GM23338 (cell line): ENCODE measurements at regions not wholly inside any gene's neighbourhood (a gene's known extent, or its start where the extent isn't known, plus 50 kb on each side); places are given as distances from the start of the nearest gene placed in this dataset.

Experiments
- ATAC-seq: fragments of 200-7000 bp; cut with Tn5 transposase; 3 replicates; pipeline ENCODE4 v1.9.1; 2020
- DNase-seq: peaks from one replicate; pipeline ENCODE4 v3.0.0-alpha.2; 2015; ENCODE audit warnings: low spot score
- H2AFZ ChIP-seq: fragments of 200-600 bp; sonication (generic); 2 replicates; pipeline ENCODE4 v1.8.0; 2016; ENCODE audit warnings: antibody characterized with exemption, mild to moderate bottlenecking, moderate library complexity
- H3F3A ChIP-seq: fragments of 200-600 bp; sonication (generic); replicated peaks from 2 replicates; pipeline ENCODE4 v1.8.0; 2017; ENCODE audit warnings: antibody characterized with exemption, mixed run types, low read depth
- H3K27ac ChIP-seq: fragments of 200-600 bp; sonication (generic); 2 replicates; pipeline ENCODE4 v1.6.1; 2016; ENCODE audit warnings: low read depth
- H3K27me3 ChIP-seq: fragments of 200-600 bp; sonication (generic); 2 replicates; pipeline ENCODE4 v1.8.0; 2016; ENCODE audit warnings: mild to moderate bottlenecking, mixed run types, moderate library complexity; ENCODE audit not compliant: insufficient read depth
- H3K36me3 ChIP-seq: fragments of 200-600 bp; sonication (generic); 2 replicates; pipeline ENCODE4 v1.8.0; 2016; ENCODE audit warnings: mild to moderate bottlenecking; ENCODE audit not compliant: insufficient read depth
- H3K4me1 ChIP-seq: fragments of 200-600 bp; sonication (generic); 2 replicates; pipeline ENCODE4 v1.8.0; 2016; ENCODE audit warnings: mild to moderate bottlenecking, moderate library complexity; ENCODE audit not compliant: insufficient read depth
- H3K4me2 ChIP-seq: fragments of 200-600 bp; sonication (generic); 2 replicates; pipeline ENCODE4 v1.7.1; 2017; ENCODE audit warnings: mixed run types
- H3K4me3 ChIP-seq: fragments of 200-600 bp; sonication (generic); 2 replicates; pipeline ENCODE4 v1.6.1; 2016; ENCODE audit warnings: mixed run types
- H3K79me2 ChIP-seq: fragments of 200-600 bp; sonication (generic); replicated peaks from 2 replicates; pipeline ENCODE4 v1.8.0; 2017; ENCODE audit warnings: mild to moderate bottlenecking; ENCODE audit not compliant: insufficient read depth
- H3K9me2 ChIP-seq: fragments of 200-600 bp; sonication (generic); 2 replicates; pipeline ENCODE4 v1.8.0; 2017; ENCODE audit not compliant: insufficient read depth
- H4K20me1 ChIP-seq: fragments of 200-600 bp; sonication (generic); replicated peaks from 2 replicates; pipeline ENCODE4 v1.8.0; 2017; ENCODE audit warnings: mild to moderate bottlenecking; ENCODE audit not compliant: insufficient read depth
- H3K27ac Mint-ChIP-seq: 2 replicates; pipeline ENCODE4 v1.8.0; 2020; ENCODE audit warnings: inconsistent platforms, mild to moderate bottlenecking, moderate library complexity, mixed read lengths
- H3K27me3 Mint-ChIP-seq: 3 replicates; pipeline ENCODE4 v1.8.0; 2022; ENCODE audit warnings: low read depth, mild to moderate bottlenecking, moderate library complexity, mixed read lengths, inconsistent platforms; ENCODE audit not compliant: insufficient read depth, poor library complexity
- H3K36me3 Mint-ChIP-seq: 3 replicates; pipeline ENCODE4 v1.8.0; 2021; ENCODE audit warnings: low read depth, mild to moderate bottlenecking, inconsistent platforms, moderate library complexity, mixed read lengths
- H3K4me1 Mint-ChIP-seq: 3 replicates; pipeline ENCODE4 v1.8.0; 2020; ENCODE audit warnings: mild to moderate bottlenecking, inconsistent platforms, mixed read lengths
- H3K4me3 Mint-ChIP-seq: 3 replicates; pipeline ENCODE4 v1.8.0; 2021; ENCODE audit warnings: moderate library complexity, mild to moderate bottlenecking, inconsistent platforms, mixed read lengths
- H3K9me3 Mint-ChIP-seq: 3 replicates; pipeline ENCODE4 v1.8.0; 2020; ENCODE audit warnings: moderate library complexity, mild to moderate bottlenecking, inconsistent platforms, mixed read lengths
- CREB1 ChIP-seq: fragments of 250-450 bp; sonication (Bioruptor Pico); IDR thresholded peaks from 2 replicates; pipeline ENCODE4 v1.5.0; 2020; ENCODE audit warnings: low read depth, mild to moderate bottlenecking, moderate library complexity
- EZH2 ChIP-seq: fragments of 200-600 bp; sonication (generic); IDR thresholded peaks from one replicate; pipeline ENCODE4 v1.8.0; 2017; ENCODE audit warnings: antibody characterized with exemption, mild to moderate bottlenecking, low read depth; ENCODE audit not compliant: unreplicated experiment
- EZH2phosphoT487 ChIP-seq: fragments of 200-600 bp; sonication (generic); IDR thresholded peaks from one replicate; pipeline ENCODE4 v1.8.1; 2018; ENCODE audit warnings: antibody characterized with exemption; ENCODE audit not compliant: unreplicated experiment
- JUNB ChIP-seq: IDR thresholded peaks from one replicate; pipeline ENCODE4 v1.6.1; 2016; ENCODE audit warnings: antibody characterized with exemption; ENCODE audit not compliant: unreplicated experiment
- NANOG ChIP-seq: IDR thresholded peaks from 2 replicates; pipeline ENCODE4 v1.6.1; 2016; ENCODE audit warnings: antibody characterized with exemption, borderline replicate concordance
- POLR2AphosphoS5 ChIP-seq: IDR thresholded peaks from 2 replicates; pipeline ENCODE4 v1.6.1; 2016; ENCODE audit warnings: antibody characterized with exemption, low read depth
- STAT1 ChIP-seq: IDR thresholded peaks from one replicate; pipeline ENCODE4 v1.6.1; 2016; ENCODE audit warnings: antibody characterized with exemption; ENCODE audit not compliant: unreplicated experiment
- ZNF114 ChIP-seq: fragments of 250-450 bp; sonication (Bioruptor Pico); IDR thresholded peaks from 2 replicates; pipeline ENCODE4 v1.5.0; 2020; ENCODE audit warnings: mild to moderate bottlenecking, moderate library complexity
- ZNF331 ChIP-seq: fragments of 250-450 bp; sonication (Bioruptor Pico); IDR thresholded peaks from 2 replicates; pipeline ENCODE4 v1.5.0; 2020; ENCODE audit warnings: low read depth, mild to moderate bottlenecking, moderate library complexity
- TF ChIP-seq, protein P1 (sequence below), 2 experiments: fragments of 200-600 bp in 1 of 2; sonication (generic) in 1 of 2; conservative IDR thresholded peaks; 2 replicates each; pipeline versions ENCODE4 v1.5.1 to v1.6.1; 2016 to 2017; ENCODE audit warnings: antibody characterized with exemption in 2 of 2, low read depth in 2 of 2, mild to moderate bottlenecking in 2 of 2, moderate library complexity in 1 of 2
- TF ChIP-seq, protein P2 (sequence below): fragments of 250-450 bp; sonication (Bioruptor Pico); IDR thresholded peaks from 2 replicates; pipeline ENCODE4 v1.5.0; 2020; ENCODE audit warnings: mild to moderate bottlenecking, moderate library complexity
- TF ChIP-seq, protein P3 (sequence below): IDR thresholded peaks from one replicate; pipeline ENCODE4 v1.6.1; 2018; ENCODE audit warnings: antibody characterized with exemption; ENCODE audit not compliant: unreplicated experiment
- TF ChIP-seq, protein P4 (sequence below): IDR thresholded peaks from 2 replicates; pipeline ENCODE4 v1.6.1; 2016; ENCODE audit warnings: antibody characterized with exemption

DNA sequence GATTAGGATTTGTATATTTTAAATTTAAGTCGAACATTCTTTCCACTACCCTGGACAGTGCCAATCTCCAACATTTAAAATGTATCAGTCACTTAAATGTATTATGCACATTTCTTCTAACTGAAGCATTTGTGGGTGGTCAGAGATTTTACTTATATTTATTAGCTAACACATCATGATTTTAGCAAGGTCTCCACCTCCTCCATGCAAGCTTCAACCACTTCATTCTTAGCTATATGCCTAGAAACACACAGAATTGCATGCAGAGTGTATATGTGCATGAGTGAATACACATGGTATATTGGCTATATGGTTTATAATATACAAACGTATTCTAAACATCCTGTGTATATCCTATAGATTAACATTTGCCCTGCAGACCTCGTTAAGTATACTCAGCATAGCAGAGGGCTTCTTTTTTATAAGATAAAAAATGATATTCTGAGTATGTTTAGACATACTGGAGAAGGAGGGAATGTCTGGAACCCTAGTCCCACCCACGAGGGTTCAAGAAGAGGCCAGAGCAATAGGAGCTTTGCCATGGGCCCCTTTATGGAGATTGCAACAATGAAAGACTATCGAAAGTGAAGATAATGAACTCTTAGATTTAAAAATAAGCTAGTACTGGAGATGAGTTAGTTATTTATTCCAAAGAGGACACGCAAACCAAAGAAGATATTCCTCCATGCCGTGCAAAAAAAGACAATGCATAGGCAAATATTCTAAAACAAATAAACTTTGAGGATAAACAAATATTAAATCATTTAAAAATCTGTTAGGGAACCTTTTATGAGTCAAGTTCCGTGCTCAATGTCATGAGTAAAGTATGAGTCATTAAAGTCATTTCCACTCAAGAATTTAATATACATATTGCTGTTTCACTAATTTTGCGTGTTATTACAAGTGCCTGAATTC, 480.4 kb downstream of the SIPA1L2 start:
- H3K27ac Mint-ChIP-seq, result no peak overlapping the region

More for the DNA sequence above, 480.4 kb downstream of the SIPA1L2 start:
- Mint-ChIP-seq H3K9me3 (no peaks in the 10 kb centered on the region), H3K4me3 (no peak overlapping the region), H3K36me3 (peaks cover 18% of the 10 kb centered on the region), H3K4me1 (peaks cover 13% of the 10 kb centered on the region), H3K27me3 (peaks cover 5% of the 10 kb centered on the region)
- H3K4me3 ChIP-seq, result no peak overlapping the region
- H3K27ac ChIP-seq, result no peak overlapping the region
- H3K9me2 ChIP-seq, result no peaks in the 10 kb centered on the region
- H3K79me2 ChIP-seq, result no peaks in the 10 kb centered on the region
- peaks cover 10% of the 10 kb centered on the region for H4K20me1 ChIP-seq
- H3K4me1 ChIP-seq, result no peaks in the 10 kb centered on the region
- no peak overlapping the region for H3K4me2 ChIP-seq
- no peaks in the 10 kb centered on the region for H3K27me3 ChIP-seq
- H2AFZ ChIP-seq, result no peak overlapping the region
- H3F3A ChIP-seq, result no peaks in the 10 kb centered on the region
- H3K36me3 ChIP-seq, result no peaks in the 10 kb centered on the region; the same call in 1 of the 2 replicates
- DNase-seq (no peak), ATAC-seq (no peak)
- TF ChIP-seq ZNF114 (CRISPR knock-in tag) (no peak), NANOG (no peak), POLR2AphosphoS5 (no peak), STAT1 (no peak), EZH2phosphoT487 (no peak), ZNF331 (CRISPR knock-in tag) (no peak), JUNB (no peak), EZH2 (no peak), CREB1 (no peak)
- TF ChIP-seq, protein P1, sequence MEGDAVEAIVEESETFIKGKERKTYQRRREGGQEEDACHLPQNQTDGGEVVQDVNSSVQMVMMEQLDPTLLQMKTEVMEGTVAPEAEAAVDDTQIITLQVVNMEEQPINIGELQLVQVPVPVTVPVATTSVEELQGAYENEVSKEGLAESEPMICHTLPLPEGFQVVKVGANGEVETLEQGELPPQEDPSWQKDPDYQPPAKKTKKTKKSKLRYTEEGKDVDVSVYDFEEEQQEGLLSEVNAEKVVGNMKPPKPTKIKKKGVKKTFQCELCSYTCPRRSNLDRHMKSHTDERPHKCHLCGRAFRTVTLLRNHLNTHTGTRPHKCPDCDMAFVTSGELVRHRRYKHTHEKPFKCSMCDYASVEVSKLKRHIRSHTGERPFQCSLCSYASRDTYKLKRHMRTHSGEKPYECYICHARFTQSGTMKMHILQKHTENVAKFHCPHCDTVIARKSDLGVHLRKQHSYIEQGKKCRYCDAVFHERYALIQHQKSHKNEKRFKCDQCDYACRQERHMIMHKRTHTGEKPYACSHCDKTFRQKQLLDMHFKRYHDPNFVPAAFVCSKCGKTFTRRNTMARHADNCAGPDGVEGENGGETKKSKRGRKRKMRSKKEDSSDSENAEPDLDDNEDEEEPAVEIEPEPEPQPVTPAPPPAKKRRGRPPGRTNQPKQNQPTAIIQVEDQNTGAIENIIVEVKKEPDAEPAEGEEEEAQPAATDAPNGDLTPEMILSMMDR (conservative IDR thresholded peaks at IDR 0.05; ENCODE audit: low read depth in 2 of 2), result no peak
- TF ChIP-seq, protein P2, sequence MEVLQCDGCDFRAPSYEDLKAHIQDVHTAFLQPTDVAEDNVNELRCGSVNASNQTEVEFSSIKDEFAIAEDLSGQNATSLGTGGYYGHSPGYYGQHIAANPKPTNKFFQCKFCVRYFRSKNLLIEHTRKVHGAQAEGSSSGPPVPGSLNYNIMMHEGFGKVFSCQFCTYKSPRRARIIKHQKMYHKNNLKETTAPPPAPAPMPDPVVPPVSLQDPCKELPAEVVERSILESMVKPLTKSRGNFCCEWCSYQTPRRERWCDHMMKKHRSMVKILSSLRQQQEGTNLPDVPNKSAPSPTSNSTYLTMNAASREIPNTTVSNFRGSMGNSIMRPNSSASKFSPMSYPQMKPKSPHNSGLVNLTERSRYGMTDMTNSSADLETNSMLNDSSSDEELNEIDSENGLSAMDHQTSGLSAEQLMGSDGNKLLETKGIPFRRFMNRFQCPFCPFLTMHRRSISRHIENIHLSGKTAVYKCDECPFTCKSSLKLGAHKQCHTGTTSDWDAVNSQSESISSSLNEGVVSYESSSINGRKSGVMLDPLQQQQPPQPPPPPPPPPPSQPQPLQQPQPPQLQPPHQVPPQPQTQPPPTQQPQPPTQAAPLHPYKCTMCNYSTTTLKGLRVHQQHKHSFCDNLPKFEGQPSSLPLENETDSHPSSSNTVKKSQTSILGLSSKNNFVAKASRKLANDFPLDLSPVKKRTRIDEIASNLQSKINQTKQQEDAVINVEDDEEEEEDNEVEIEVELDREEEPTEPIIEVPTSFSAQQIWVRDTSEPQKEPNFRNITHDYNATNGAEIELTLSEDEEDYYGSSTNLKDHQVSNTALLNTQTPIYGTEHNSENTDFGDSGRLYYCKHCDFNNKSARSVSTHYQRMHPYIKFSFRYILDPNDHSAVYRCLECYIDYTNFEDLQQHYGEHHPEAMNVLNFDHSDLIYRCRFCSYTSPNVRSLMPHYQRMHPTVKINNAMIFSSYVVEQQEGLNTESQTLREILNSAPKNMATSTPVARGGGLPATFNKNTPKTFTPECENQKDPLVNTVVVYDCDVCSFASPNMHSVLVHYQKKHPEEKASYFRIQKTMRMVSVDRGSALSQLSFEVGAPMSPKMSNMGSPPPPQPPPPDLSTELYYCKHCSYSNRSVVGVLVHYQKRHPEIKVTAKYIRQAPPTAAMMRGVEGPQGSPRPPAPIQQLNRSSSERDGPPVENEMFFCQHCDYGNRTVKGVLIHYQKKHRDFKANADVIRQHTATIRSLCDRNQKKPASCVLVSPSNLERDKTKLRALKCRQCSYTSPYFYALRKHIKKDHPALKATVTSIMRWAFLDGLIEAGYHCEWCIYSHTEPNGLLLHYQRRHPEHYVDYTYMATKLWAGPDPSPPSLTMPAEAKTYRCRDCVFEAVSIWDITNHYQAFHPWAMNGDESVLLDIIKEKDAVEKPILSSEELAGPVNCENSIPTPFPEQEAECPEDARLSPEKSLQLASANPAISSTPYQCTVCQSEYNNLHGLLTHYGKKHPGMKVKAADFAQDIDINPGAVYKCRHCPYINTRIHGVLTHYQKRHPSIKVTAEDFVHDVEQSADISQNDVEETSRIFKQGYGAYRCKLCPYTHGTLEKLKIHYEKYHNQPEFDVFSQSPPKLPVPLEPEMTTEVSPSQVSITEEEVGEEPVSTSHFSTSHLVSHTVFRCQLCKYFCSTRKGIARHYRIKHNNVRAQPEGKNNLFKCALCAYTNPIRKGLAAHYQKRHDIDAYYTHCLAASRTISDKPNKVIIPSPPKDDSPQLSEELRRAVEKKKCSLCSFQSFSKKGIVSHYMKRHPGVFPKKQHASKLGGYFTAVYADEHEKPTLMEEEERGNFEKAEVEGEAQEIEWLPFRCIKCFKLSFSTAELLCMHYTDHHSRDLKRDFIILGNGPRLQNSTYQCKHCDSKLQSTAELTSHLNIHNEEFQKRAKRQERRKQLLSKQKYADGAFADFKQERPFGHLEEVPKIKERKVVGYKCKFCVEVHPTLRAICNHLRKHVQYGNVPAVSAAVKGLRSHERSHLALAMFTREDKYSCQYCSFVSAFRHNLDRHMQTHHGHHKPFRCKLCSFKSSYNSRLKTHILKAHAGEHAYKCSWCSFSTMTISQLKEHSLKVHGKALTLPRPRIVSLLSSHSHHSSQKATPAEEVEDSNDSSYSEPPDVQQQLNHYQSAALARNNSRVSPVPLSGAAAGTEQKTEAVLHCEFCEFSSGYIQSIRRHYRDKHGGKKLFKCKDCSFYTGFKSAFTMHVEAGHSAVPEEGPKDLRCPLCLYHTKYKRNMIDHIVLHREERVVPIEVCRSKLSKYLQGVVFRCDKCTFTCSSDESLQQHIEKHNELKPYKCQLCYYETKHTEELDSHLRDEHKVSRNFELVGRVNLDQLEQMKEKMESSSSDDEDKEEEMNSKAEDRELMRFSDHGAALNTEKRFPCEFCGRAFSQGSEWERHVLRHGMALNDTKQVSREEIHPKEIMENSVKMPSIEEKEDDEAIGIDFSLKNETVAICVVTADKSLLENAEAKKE (CRISPR knock-in tag), result no peak
- TF ChIP-seq, protein P3, sequence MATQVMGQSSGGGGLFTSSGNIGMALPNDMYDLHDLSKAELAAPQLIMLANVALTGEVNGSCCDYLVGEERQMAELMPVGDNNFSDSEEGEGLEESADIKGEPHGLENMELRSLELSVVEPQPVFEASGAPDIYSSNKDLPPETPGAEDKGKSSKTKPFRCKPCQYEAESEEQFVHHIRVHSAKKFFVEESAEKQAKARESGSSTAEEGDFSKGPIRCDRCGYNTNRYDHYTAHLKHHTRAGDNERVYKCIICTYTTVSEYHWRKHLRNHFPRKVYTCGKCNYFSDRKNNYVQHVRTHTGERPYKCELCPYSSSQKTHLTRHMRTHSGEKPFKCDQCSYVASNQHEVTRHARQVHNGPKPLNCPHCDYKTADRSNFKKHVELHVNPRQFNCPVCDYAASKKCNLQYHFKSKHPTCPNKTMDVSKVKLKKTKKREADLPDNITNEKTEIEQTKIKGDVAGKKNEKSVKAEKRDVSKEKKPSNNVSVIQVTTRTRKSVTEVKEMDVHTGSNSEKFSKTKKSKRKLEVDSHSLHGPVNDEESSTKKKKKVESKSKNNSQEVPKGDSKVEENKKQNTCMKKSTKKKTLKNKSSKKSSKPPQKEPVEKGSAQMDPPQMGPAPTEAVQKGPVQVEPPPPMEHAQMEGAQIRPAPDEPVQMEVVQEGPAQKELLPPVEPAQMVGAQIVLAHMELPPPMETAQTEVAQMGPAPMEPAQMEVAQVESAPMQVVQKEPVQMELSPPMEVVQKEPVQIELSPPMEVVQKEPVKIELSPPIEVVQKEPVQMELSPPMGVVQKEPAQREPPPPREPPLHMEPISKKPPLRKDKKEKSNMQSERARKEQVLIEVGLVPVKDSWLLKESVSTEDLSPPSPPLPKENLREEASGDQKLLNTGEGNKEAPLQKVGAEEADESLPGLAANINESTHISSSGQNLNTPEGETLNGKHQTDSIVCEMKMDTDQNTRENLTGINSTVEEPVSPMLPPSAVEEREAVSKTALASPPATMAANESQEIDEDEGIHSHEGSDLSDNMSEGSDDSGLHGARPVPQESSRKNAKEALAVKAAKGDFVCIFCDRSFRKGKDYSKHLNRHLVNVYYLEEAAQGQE, result no peak
- TF ChIP-seq, protein P4, sequence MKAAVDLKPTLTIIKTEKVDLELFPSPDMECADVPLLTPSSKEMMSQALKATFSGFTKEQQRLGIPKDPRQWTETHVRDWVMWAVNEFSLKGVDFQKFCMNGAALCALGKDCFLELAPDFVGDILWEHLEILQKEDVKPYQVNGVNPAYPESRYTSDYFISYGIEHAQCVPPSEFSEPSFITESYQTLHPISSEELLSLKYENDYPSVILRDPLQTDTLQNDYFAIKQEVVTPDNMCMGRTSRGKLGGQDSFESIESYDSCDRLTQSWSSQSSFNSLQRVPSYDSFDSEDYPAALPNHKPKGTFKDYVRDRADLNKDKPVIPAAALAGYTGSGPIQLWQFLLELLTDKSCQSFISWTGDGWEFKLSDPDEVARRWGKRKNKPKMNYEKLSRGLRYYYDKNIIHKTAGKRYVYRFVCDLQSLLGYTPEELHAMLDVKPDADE, result no peak
